SIG-M5 (cell line): ENCODE measurements at regions not wholly inside any gene's neighbourhood (a gene's known extent, or its start where the extent isn't known, plus 50 kb on each side); places are given as distances from the start of the nearest gene placed in this dataset.

Experiments
- DNase-seq: peaks from one replicate; lab custom pipeline; 2025; lab: John Stamatoyannopoulos, UW

DNA sequence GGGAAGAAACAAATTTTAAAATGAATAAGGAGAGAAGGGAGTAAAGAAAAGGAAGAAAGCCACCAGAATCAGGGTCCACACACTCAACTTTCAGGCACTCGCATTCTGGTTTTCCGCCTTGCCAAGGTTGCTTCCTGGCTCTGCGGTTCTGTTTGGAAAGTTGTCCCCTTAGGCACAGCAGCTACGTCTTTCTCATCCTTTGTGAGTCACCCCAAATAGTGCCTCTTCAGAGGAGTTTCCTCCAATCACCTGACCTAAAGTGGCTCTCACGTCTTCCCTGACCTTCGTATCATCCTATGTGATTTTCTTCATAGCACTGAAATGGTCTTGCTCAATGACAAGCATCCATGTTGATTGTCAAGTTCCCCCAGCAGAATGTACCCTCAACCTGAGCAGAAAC lies 99.5 kb upstream of the TMCC3 start:
- DNase-seq: no peak

DNA sequence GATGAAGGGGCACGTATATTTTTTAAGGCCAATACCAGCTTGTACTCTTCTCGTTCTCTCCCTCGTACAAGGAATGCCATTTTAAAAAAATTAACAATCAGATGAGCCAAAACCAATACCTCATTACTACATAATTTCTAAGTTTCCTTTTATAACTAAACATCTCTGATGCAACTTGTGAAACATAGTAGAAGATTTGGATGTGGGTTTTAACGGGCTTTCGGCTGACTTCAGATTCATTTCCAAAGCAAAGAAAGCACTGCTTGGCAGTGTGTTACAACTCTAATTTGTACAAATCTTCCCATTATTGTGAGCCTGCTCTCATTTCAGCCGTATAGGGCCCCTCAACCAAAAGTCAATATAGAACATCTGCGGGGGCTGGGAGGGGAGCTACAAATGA lies 99.1 kb upstream of the TMCC3 start:
- DNase-seq: no peak

- DNase-seq: no peak
These were observed 98.5 kb upstream of the TMCC3 start for GRCh38 chr12:94748726-94749421.

DNA sequence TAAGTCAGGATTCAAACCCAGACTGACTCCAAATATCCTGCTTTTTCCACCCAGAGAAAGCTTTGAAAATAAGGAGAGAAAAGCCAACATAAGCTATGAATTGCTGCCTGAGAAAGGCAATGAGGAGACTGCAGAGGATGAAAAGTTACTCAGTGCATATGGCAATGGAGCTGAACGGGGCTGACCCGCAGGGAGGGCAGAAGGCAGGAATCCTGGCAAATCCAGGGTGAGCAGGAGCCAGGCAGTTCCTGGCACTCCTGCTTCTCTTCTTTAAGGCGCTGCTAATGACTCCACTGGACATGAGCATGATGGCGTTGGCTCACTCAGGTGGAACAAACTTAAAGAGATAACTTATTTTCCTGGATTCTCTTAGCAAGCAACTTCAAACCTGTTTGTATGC lies 95.2 kb upstream of the TMCC3 start:
- no peak for DNase-seq

DNA sequence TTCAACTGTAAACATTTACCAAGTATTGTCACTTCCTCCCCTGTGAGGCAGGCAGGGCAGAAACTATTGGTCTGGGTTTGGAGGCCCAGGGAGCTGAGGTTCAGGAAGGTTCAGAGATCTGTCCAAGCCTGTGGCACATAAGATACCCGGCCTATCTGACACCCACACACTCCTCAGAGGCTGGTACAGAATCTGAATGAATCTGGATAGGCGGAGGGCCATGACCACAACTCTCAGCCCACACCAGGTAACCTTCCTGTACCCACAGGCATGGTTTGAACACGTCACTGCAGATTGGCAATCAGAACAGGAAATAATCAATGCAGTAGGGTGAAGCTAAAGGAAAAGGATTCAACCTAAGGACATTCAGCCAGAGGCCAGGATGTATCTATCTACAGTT lies 92.8 kb upstream of the TMCC3 start:
- no peak for DNase-seq

DNA sequence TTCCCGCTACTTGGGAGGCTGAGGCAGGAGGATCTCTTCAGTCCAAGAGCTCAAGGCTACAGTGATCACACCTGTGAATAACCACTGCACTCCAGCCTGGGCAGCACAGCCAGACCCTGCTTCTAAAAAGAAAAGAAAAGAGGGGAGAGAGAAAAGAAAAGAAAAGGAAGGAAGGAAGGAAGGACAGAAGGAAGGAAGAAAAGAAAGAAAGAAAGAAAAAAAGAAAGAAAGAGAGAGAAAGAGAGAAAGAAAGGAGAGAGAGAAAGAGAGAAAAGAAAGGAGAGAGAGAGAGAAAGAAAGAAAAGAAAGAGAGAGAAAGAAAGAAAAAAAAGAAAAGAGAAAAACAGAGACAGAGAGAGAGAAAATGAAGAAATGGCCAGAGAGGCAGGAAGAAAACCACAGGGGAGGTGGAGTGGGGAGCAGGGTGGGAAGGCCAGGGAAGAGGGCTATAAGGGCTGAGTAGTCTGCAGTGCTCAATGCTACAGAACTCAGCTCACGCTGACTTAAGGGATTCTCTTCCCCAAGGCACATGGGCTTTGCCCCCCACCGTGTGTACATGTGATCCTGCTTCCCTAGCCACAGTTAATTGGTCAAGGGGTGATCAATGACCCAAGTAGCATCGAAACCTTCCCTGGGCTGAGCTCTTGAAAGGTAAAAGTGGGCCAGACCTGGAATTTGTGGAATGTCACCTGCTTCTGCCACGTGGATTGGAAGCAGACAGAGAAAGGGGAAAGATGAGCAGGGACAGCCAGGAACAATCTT lies 90.4 kb upstream of the TMCC3 start:
- no peak for DNase-seq

- DNase-seq: no peak
These were observed 86.5 kb upstream of the TMCC3 start for GRCh38 chr12:94736820-94737219.

DNA sequence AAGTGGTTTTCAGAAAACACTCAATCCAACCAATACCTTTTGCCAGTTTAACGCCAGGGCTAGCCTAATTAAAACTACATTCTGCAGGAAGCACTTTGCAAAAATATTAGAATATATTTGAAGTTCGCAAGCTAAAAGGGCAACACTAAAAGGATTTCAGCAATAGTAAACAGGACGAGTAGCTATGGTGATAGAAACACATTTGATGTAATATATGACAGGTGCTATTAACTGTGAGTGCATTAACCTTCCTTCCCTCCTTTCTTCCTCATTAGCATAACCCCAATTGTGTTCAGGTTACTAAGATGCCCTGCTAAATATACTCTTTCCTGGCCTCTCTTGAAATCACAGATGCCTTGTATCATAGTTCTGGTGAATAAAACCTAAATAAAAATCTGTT lies 85.6 kb upstream of the TMCC3 start:
- DNase-seq: no peak

- DNase-seq: no peak
These were observed 83.4 kb upstream of the TMCC3 start for GRCh38 chr12:94733727-94734126.

- DNase-seq: no peak
These were observed 82.1 kb upstream of the TMCC3 start for GRCh38 chr12:94732367-94732990.

DNA sequence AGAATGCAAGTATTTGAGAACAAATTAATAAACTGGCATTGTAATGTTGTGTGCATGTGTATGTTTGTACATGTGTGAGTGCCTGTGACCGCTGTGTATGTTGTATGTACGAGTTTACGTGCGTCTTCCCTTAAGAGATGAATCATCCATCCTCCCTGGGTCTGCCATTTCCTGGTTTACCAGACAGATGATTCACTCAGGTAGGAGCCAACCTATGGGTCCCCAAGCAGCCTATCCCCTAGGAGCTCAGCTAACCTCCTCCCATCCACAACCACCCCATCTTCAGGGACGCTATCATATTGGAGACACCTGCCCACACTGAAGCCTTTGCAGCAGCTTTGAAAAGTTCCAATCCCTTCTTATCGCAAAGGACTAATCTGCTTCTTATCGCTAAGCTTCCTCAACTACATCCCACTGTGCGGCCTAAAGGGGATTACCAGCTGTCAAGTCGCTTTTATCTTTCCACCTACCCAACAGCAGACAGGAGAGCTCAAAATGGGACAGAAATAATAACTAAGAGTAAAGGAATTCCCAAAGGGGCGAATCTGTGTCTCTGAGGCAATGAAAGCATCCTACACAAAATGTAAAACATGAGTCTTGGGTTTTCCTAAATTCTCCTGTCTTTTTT lies 81.5 kb upstream of the TMCC3 start:
- no peak for DNase-seq

- DNase-seq: no peak
These were observed 80.5 kb upstream of the TMCC3 start for GRCh38 chr12:94730847-94731246.

DNA sequence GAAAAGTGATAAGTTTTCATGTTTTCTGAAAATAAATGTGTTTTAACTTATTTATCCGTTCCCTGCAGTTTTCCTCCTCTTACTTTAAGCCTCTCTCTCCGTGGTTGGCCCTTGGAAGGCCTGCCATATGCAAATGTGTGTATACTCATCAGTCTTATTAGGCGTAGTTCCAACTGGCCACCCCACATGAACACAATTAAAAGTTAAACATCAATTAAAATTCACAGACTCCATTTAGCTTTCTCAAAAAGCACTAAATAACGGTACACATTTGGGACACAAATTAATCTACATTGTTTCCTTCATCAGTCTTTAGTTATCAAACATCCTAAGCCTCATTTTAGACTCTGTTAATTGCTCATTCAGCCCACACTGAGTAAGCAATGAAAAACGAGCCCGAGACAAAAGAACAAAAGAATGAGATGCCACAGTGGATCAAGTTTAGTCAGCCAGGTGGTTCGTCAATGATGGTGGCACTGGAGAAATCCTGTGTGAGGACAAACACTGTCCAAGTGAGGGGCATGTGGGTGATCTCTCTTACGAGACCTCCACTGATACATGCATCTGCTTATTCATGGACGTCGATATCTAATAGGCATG lies 76.0 kb upstream of the TMCC3 start:
- no peak for DNase-seq

DNA sequence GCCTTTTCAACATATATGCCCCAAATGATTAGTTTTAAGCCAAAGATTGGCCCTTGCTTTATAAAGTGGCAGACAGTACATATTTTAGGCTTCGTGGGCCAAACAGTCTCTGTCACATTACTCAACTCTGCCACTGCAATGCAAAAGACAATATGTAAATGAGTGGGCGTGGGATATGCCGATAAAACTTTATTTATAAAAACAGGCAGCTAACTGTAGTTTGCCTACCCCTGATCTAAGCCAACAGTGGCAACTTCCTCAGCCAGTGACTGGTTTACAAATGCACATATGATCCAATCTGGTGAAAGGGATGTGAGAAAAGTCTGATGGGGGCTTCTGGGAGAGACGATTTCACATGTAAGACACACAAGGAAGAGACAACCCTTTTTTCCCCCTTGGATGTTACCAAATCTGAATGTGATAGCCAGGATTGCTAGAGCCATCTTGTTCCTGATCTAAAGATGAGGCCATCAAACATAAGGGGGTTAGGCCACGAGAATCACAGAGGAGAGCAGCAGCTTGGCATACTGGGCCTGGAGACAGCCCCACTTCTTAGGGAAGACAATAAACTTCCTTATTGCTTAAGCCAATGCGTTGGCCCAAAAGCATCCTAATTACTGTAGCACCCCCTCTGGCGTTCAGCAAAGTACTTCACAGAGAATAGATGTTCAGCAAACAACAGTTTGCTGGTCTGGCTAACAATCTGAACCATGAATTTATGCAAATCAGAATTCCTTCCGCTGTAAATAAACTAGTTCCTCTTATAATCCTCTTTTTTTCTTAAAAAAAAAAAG lies 75.2 kb upstream of the TMCC3 start:
- DNase-seq: no peak

GRCh38 chr12:94722664-94723063 lies 72.3 kb upstream of the TMCC3 start:
- DNase-seq: no peak

DNA sequence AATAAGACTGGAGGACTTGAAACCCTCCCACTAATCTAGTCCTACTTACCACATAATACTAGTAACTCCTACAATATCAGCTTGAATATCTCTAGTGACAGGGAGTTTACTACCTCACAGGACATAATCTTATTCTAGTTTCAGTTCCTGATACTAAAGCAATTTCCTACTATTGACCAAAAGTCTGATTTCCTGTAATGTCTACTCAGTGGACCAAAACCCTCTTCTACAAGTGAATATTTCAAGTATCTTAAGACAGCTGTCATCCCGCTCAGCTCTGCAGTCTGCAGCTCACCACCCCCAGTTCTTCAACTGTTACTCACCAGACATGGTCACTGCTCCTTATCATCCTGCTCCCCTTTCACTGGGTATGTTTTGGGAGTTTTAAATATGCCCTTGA lies 70.8 kb upstream of the TMCC3 start:
- no peak for DNase-seq

DNA sequence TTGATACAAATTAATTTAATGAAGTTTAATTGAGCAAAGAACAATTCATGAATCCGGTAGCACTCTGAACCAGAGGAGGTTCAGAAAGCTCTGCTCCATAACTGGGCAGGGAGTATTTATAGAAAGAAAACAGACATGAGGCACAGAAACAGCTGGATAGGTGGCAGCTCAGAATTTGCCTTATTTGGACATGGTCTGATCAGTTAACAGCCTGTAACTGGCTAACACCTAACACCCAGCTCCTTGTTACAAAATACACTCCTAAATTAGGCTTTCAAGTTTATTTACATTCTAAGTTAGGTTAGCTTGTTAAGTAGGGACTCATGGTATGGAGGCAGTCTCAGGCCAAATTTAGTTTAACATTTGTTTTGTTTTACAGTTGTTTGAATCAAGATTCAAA lies 67.8 kb upstream of the TMCC3 start:
- no peak for DNase-seq

- DNase-seq: no peak
These were observed 67.3 kb upstream of the TMCC3 start for GRCh38 chr12:94717656-94718055.

- no peak for DNase-seq
These were observed 66.8 kb upstream of the TMCC3 start for GRCh38 chr12:94717108-94717507.

DNA sequence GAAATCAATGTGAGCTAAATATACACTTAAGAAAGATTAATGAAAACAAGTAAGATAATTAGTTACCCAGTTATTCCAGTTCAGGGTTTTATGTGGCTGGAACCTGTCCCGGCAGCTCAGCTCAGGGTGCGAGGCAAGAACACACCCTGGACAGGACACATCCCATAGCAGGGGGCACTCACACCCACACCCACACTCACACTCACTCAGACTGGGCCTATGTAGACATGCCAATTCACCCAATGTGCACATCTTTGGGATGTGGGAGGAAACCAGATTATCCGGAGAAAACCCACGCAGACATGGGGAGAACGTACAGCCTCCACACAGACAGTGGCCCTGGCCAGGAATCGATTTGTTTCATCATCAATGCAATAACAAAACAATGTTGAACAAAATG lies 66.0 kb upstream of the TMCC3 start:
- no peak for DNase-seq

- no peak for DNase-seq
These were observed 64.2 kb upstream of the TMCC3 start for GRCh38 chr12:94714378-94715114.
